HepG2 (cell line): ENCODE measurements at regions not wholly inside any gene's neighbourhood (a gene's known extent, or its start where the extent isn't known, plus 50 kb on each side); places are given as distances from the start of the nearest gene placed in this dataset.

Source experiments
- BRD4 ChIP-seq: sonication (generic); formaldehyde crosslinking; IDR thresholded peaks from 2 replicates; pipeline ENCODE4 v1.4.0; 2020; ENCODE audit warnings: missing genetic modification reagents
- CHD2 ChIP-seq: IDR thresholded peaks from 2 replicates; pipeline ENCODE4 v1.6.1; 2011; ENCODE audit warnings: low read depth, low read length, improper control_type of control experiment
- GABPA ChIP-seq, 2 experiments: IDR thresholded peaks; 2 replicates each; pipeline ENCODE4 v1.6.1; 2011 to 2016; ENCODE audit warnings: low read depth in 2 of 2, low read length in 1 of 2, missing biosample characterization in 1 of 2, missing genetic modification characterization in 1 of 2
- GTF2F1 ChIP-seq: fragments of 150-350 bp; IDR thresholded peaks from 2 replicates; pipeline ENCODE4 v1.6.1; 2014; ENCODE audit warnings: low read length
- POLR2AphosphoS2 ChIP-seq: IDR thresholded peaks from 2 replicates; pipeline ENCODE4 v1.6.1; 2011; ENCODE audit warnings: low read depth, low read length, improper control_type of control experiment
- SP1 ChIP-seq, 2 experiments: fragments of 450-650 bp in 1 of 2; sonication (generic) in 1 of 2; formaldehyde crosslinking in 1 of 2; IDR thresholded peaks; 2 replicates each; pipeline versions ENCODE4 v1.4.0 to v1.6.1; 2016 to 2020; ENCODE audit warnings: missing genetic modification reagents in 1 of 2
- SRF ChIP-seq: IDR thresholded peaks from 2 replicates; pipeline ENCODE4 v1.6.1; 2011; ENCODE audit warnings: mild to moderate bottlenecking, low read depth, low read length, moderate library complexity
- TBL1XR1 ChIP-seq: fragments of 150-350 bp; IDR thresholded peaks from 2 replicates; pipeline ENCODE4 v1.6.1; 2014; ENCODE audit warnings: borderline replicate concordance, low read length; ENCODE audit not compliant: partially characterized antibody
- ZNF674 ChIP-seq: sonication (generic); formaldehyde crosslinking; IDR thresholded peaks from 2 replicates; pipeline ENCODE4 v1.5.0; 2020; ENCODE audit warnings: low read depth, mild to moderate bottlenecking, missing genetic modification reagents
- ZSCAN12 ChIP-seq: sonication (generic); formaldehyde crosslinking; IDR thresholded peaks from 2 replicates; pipeline ENCODE4 v1.9.0; 2021; ENCODE audit warnings: mild to moderate bottlenecking, missing genetic modification reagents
- TF ChIP-seq, protein P1 (sequence below): sonication (generic); formaldehyde crosslinking; IDR thresholded peaks from 2 replicates; pipeline ENCODE4 v1.4.0; 2020; ENCODE audit warnings: missing genetic modification reagents
- TF ChIP-seq, protein P2 (sequence below): sonication (generic); formaldehyde crosslinking; IDR thresholded peaks from 2 replicates; pipeline ENCODE4 v1.5.0; 2020; ENCODE audit warnings: mild to moderate bottlenecking, missing genetic modification reagents, moderate library complexity

DNA sequence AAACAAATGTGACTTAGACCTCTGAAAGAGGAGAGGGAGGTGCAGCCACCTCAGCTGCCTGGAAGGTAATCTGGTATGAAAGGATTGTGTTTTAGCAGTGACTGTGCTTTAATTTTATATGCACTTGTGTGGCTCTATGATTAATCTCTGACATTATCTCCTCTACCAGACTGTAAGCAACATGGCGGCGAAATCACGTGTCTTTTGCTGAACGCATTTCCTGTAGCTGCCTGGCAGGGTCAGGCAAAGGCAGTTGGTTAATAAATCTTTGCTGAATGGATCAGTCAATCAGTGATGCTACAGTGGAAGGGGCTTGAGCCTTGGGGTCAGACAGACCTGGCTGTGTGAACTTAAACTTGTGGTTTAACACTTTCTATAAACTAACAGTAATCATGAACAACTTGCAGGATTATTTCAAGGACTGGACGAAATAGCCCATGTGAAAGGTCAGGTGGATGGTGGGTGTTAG is 96.9 kb downstream of the ADSS2 start:
- no peak for TF ChIP-seq CHD2
- no peak for TF ChIP-seq BRD4
- no peak for TF ChIP-seq TBL1XR1
- no peak for TF ChIP-seq GABPA (IDR thresholded peaks at IDR 0.05; ENCODE audit: low read depth, low read length)
- no peak for TF ChIP-seq GABPA (CRISPR knock-in tag; IDR thresholded peaks at IDR 0.05; ENCODE audit: low read depth)
- TF ChIP-seq ZSCAN12 (CRISPR knock-in tag): no peak
- TF ChIP-seq SRF: no peak
- no peak for TF ChIP-seq GTF2F1
- no peak for TF ChIP-seq SP1 (IDR thresholded peaks at IDR 0.05)
- TF ChIP-seq SP1 (CRISPR knock-in tag; IDR thresholded peaks at IDR 0.05): no peak
- TF ChIP-seq, protein P1, sequence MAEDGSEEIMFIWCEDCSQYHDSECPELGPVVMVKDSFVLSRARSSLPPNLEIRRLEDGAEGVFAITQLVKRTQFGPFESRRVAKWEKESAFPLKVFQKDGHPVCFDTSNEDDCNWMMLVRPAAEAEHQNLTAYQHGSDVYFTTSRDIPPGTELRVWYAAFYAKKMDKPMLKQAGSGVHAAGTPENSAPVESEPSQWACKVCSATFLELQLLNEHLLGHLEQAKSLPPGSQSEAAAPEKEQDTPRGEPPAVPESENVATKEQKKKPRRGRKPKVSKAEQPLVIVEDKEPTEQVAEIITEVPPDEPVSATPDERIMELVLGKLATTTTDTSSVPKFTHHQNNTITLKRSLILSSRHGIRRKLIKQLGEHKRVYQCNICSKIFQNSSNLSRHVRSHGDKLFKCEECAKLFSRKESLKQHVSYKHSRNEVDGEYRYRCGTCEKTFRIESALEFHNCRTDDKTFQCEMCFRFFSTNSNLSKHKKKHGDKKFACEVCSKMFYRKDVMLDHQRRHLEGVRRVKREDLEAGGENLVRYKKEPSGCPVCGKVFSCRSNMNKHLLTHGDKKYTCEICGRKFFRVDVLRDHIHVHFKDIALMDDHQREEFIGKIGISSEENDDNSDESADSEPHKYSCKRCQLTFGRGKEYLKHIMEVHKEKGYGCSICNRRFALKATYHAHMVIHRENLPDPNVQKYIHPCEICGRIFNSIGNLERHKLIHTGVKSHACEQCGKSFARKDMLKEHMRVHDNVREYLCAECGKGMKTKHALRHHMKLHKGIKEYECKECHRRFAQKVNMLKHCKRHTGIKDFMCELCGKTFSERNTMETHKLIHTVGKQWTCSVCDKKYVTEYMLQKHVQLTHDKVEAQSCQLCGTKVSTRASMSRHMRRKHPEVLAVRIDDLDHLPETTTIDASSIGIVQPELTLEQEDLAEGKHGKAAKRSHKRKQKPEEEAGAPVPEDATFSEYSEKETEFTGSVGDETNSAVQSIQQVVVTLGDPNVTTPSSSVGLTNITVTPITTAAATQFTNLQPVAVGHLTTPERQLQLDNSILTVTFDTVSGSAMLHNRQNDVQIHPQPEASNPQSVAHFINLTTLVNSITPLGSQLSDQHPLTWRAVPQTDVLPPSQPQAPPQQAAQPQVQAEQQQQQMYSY: no peak
- TF ChIP-seq, protein P2, sequence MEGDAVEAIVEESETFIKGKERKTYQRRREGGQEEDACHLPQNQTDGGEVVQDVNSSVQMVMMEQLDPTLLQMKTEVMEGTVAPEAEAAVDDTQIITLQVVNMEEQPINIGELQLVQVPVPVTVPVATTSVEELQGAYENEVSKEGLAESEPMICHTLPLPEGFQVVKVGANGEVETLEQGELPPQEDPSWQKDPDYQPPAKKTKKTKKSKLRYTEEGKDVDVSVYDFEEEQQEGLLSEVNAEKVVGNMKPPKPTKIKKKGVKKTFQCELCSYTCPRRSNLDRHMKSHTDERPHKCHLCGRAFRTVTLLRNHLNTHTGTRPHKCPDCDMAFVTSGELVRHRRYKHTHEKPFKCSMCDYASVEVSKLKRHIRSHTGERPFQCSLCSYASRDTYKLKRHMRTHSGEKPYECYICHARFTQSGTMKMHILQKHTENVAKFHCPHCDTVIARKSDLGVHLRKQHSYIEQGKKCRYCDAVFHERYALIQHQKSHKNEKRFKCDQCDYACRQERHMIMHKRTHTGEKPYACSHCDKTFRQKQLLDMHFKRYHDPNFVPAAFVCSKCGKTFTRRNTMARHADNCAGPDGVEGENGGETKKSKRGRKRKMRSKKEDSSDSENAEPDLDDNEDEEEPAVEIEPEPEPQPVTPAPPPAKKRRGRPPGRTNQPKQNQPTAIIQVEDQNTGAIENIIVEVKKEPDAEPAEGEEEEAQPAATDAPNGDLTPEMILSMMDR (CRISPR knock-in tag): no peak
- TF ChIP-seq POLR2AphosphoS2: no peak
- no peak for TF ChIP-seq ZNF674 (CRISPR knock-in tag)
